ENCODE measurements at regions not wholly inside any gene's neighbourhood (a gene's known extent, or its start where the extent isn't known, plus 50 kb on each side); places are given as distances from the start of the nearest gene placed in this dataset.

GRCh38 chr13:80462037-80462436, 121.1 kb upstream of the SPRY2 start:
- TF ChIP-seq EZH2 (IDR thresholded peaks at IDR 0.05) = no peak
- no peak for TF ChIP-seq POLR2AphosphoS5 (IDR thresholded peaks at IDR 0.05; ENCODE audit: borderline replicate concordance, low read depth, low read length)

Measured in SK-N-MC (cell line).